ENCODE measurements at regions not wholly inside any gene's neighbourhood (a gene's known extent, or its start where the extent isn't known, plus 50 kb on each side); places are given as distances from the start of the nearest gene placed in this dataset.
"Not testable (repeated sequence)": the region's sequence is repeated elsewhere in the genome, so short reads cannot be mapped to it uniquely, and the experiment has no call there.

- H3K4me3 ChIP-seq (replicated peaks; ENCODE audit: low read depth, low read length) = no peak overlapping the region
- DNase-seq (ENCODE audit: extremely low read depth, low read depth) = no peak
- no peak for TF ChIP-seq CTCF (IDR thresholded peaks at IDR 0.05; ENCODE audit: low read depth, low read length, missing control alignments)
These were observed 268.0 kb upstream of the TBL1XR1 start for GRCh38 chr3:177465257-177465642.

DNA sequence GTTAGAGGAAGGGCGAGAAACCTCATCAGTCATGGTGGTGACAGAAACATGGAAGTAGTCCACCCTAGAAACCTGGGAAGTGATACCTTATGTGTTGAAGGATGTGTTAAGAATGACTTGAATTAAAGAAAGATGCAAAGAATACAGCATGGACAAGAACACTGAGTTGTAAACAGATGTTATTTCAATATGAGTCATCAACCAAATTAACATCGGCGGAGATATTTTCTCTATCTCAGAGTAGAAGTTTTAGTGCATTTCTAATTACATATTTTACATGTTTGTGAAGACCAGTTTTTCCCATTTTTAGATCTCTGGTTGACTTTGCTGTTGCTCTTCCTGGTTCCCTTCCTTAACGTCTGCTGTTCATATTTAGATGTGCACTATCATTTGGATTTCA is 268.8 kb upstream of the TBL1XR1 start:
- no peak for DNase-seq (ENCODE audit: extremely low read depth, low read depth)
- H3K4me3 ChIP-seq (replicated peaks; ENCODE audit: low read depth, low read length) = no peak overlapping the region
- no peak for TF ChIP-seq CTCF (IDR thresholded peaks at IDR 0.05; ENCODE audit: low read depth, low read length, missing control alignments)

GRCh38 chr3:177466622-177467021 is 269.3 kb upstream of the TBL1XR1 start:
- H3K4me3 ChIP-seq (replicated peaks; ENCODE audit: low read depth, low read length); DNase-seq (ENCODE audit: extremely low read depth, low read depth): not testable (repeated sequence)

- no peak for TF ChIP-seq CTCF (IDR thresholded peaks at IDR 0.05; ENCODE audit: low read depth, low read length, missing control alignments)
- DNase-seq (ENCODE audit: extremely low read depth, low read depth) = no peak
- H3K4me3 ChIP-seq (replicated peaks; ENCODE audit: low read depth, low read length) = no peak overlapping the region
These were observed 270.1 kb upstream of the TBL1XR1 start for GRCh38 chr3:177467247-177467985.

GRCh38 chr3:177468331-177468730 is 271.0 kb upstream of the TBL1XR1 start:
- H3K4me3 ChIP-seq (replicated peaks; ENCODE audit: low read depth, low read length) = no peak overlapping the region
- DNase-seq (ENCODE audit: extremely low read depth, low read depth) = peak; percentile 59
- no peak for TF ChIP-seq CTCF (IDR thresholded peaks at IDR 0.05; ENCODE audit: low read depth, low read length, missing control alignments)

GRCh38 chr3:177468816-177469215 is 271.5 kb upstream of the TBL1XR1 start:
- no peak for DNase-seq (ENCODE audit: extremely low read depth, low read depth)
- no peak for TF ChIP-seq CTCF (IDR thresholded peaks at IDR 0.05; ENCODE audit: low read depth, low read length, missing control alignments)
- H3K4me3 ChIP-seq (replicated peaks; ENCODE audit: low read depth, low read length) = no peak overlapping the region

DNA sequence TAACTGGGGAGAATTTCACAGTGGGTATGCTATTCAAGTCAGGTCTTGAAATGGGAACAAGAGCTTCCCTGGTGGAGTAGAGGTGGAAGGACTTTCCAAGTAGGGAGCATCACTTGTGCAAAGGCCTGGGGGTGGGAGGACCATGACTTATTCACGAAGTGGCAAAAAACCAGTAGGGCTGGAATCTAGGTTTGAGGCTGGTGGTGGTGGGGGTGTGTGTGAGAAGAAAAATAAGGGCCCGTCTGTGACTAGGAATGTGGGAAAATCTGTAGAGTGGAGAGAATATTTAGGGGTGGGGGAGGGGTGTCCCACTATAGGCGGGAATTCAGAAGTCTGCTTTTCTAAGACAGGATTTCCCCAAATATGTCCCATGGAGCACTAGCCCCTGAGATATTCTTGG is 271.9 kb upstream of the TBL1XR1 start:
- no peak for TF ChIP-seq CTCF (IDR thresholded peaks at IDR 0.05; ENCODE audit: low read depth, low read length, missing control alignments)
- no peak for DNase-seq (ENCODE audit: extremely low read depth, low read depth)
- H3K4me3 ChIP-seq (replicated peaks; ENCODE audit: low read depth, low read length) = no peak overlapping the region

Measured in HFF-Myc (cell line).